ENCODE measurements at regions not wholly inside any gene's neighbourhood (a gene's known extent, or its start where the extent isn't known, plus 50 kb on each side); places are given as distances from the start of the nearest gene placed in this dataset.

- ChIA-PET CTCF (no interaction called here), POLR2A (no interaction called here)
- no peak for TF ChIP-seq CTCF (IDR thresholded peaks at IDR 0.05; ENCODE audit: control extremely low read depth, extremely low read depth, low read depth, missing control alignments)
- DNase-seq (ENCODE audit: extremely low spot score) = no peak
Measured at GRCh38 chr1:230515451-230516145, 89.5 kb upstream of the PGBD5 start.

GRCh38 chr1:230510496-230510895 lies 84.4 kb upstream of the PGBD5 start:
- no peak for DNase-seq (ENCODE audit: extremely low spot score)
- ChIA-PET POLR2A (no interaction called here), CTCF (no interaction called here)
- no peak for TF ChIP-seq CTCF (IDR thresholded peaks at IDR 0.05; ENCODE audit: control extremely low read depth, extremely low read depth, low read depth, missing control alignments)

GRCh38 chr1:230509281-230509977 lies 83.3 kb upstream of the PGBD5 start:
- TF ChIP-seq CTCF (IDR thresholded peaks at IDR 0.05; ENCODE audit: control extremely low read depth, extremely low read depth, low read depth, missing control alignments) = no peak
- POLR2A ChIA-PET = no interaction called here
- CTCF ChIA-PET = no interaction called here
- no peak for DNase-seq (ENCODE audit: extremely low spot score)

GRCh38 chr1:230507666-230508402 lies 81.7 kb upstream of the PGBD5 start:
- no peak for DNase-seq (ENCODE audit: extremely low spot score)
- ChIA-PET CTCF (no interaction called here), POLR2A (no interaction called here)
- no peak for TF ChIP-seq CTCF (IDR thresholded peaks at IDR 0.05; ENCODE audit: control extremely low read depth, extremely low read depth, low read depth, missing control alignments)

- DNase-seq (ENCODE audit: extremely low spot score) = no peak
- POLR2A ChIA-PET = no interaction called here
- CTCF ChIA-PET = no interaction called here
- TF ChIP-seq CTCF (IDR thresholded peaks at IDR 0.05; ENCODE audit: control extremely low read depth, extremely low read depth, low read depth, missing control alignments) = no peak
Measured at GRCh38 chr1:230507236-230507635, 81.1 kb upstream of the PGBD5 start.

GRCh38 chr1:230506451-230506850 lies 80.3 kb upstream of the PGBD5 start:
- DNase-seq (ENCODE audit: extremely low spot score) = no peak

More at GRCh38 chr1:230506451-230506850, 80.3 kb upstream of the PGBD5 start:
- ChIA-PET CTCF (no interaction called here), POLR2A (no interaction called here)
- no peak for TF ChIP-seq CTCF (IDR thresholded peaks at IDR 0.05; ENCODE audit: control extremely low read depth, extremely low read depth, low read depth, missing control alignments)
